ENCODE measurements at regions not wholly inside any gene's neighbourhood (a gene's known extent, or its start where the extent isn't known, plus 50 kb on each side); places are given as distances from the start of the nearest gene placed in this dataset.

DNA sequence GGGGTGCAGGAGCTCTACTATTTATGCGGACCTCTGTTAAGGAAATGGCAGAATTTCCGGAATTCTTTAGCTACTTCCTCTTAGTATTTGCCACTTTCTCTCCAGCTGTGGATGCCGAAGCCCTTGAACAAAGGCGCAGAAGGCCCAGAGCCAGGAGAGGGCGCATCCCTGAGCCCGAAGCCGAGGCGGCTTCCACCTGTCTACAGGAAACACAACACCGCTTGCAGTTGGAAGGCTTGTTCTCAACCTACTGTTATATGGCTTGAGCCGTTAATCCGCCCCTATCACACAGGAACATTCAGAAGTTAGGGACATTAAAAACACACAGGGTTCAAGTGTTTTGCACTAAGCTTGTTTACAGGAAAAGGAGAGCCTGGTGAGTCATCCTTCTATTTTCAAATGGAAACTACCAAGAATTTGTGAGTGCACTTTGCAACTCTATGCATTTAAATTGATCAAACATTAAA, 417.1 kb downstream of the BCKDHB start:
- TF ChIP-seq SPI1 (IDR thresholded peaks at IDR 0.05; ENCODE audit: borderline replicate concordance, low read depth) = no peak
- no peak for DNase-seq (ENCODE audit: low read depth in 1 of 2, low spot score in 1 of 2)
- no peak overlapping the region for H3K4me3 ChIP-seq (replicated peaks; ENCODE audit: insufficient read depth, low read length)
- no peak overlapping the region for H3K27ac ChIP-seq (replicated peaks)
- H3K27me3 ChIP-seq (ENCODE audit: insufficient read depth, poor library complexity, severe bottlenecking) = no peaks in the 10 kb centered on the region

- no peak for DNase-seq (ENCODE audit: low read depth in 1 of 2, low spot score in 1 of 2)
- no peak for TF ChIP-seq SPI1 (IDR thresholded peaks at IDR 0.05; ENCODE audit: borderline replicate concordance, low read depth)
- no peak for TF ChIP-seq POLR2AphosphoS5 (IDR thresholded peaks at IDR 0.05; ENCODE audit: low read depth)
- TF ChIP-seq, protein P1, sequence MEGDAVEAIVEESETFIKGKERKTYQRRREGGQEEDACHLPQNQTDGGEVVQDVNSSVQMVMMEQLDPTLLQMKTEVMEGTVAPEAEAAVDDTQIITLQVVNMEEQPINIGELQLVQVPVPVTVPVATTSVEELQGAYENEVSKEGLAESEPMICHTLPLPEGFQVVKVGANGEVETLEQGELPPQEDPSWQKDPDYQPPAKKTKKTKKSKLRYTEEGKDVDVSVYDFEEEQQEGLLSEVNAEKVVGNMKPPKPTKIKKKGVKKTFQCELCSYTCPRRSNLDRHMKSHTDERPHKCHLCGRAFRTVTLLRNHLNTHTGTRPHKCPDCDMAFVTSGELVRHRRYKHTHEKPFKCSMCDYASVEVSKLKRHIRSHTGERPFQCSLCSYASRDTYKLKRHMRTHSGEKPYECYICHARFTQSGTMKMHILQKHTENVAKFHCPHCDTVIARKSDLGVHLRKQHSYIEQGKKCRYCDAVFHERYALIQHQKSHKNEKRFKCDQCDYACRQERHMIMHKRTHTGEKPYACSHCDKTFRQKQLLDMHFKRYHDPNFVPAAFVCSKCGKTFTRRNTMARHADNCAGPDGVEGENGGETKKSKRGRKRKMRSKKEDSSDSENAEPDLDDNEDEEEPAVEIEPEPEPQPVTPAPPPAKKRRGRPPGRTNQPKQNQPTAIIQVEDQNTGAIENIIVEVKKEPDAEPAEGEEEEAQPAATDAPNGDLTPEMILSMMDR (IDR thresholded peaks at IDR 0.05; ENCODE audit: insufficient read depth, low read length) = no peak
- TF ChIP-seq GABPA (IDR thresholded peaks at IDR 0.05; ENCODE audit: low read depth) = no peak
- no peak for TF ChIP-seq REST (IDR thresholded peaks at IDR 0.05; ENCODE audit: insufficient replicate concordance, low read depth)
- no peaks in the 10 kb centered on the region for H3K27me3 ChIP-seq (ENCODE audit: insufficient read depth, poor library complexity, severe bottlenecking)
- H3K4me3 ChIP-seq (replicated peaks; ENCODE audit: insufficient read depth, low read length) = no peak overlapping the region
- no peak overlapping the region for H3K27ac ChIP-seq (replicated peaks)
Measured at GRCh38 chr6:80523010-80523409, 416.5 kb downstream of the BCKDHB start.

DNA sequence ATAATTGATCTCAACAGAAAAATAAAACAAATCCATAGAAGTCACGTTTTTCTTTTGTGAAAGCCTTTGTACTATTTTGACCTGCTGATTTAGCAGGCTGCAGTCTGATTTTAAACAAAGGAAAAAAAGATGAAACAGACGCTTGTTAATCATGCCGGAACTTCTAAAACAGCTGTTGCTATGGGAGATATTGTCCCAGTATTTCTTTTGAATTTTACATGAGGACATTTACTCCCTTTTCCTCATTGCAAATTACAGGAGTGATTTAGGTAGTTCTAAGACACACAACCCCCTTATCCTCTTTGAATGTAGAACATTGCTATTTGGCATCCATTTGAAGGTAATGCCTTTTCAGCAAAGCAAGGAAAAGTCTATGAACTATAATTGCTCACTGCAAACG, 416.1 kb downstream of the BCKDHB start:
- Histone ChIP-seq H3K27me3 (ENCODE audit: insufficient read depth, poor library complexity, severe bottlenecking) (no peaks in the 10 kb centered on the region), H3K4me3 (replicated peaks; ENCODE audit: insufficient read depth, low read length) (no peak overlapping the region), H3K27ac (replicated peaks) (no peak overlapping the region)
- DNase-seq (ENCODE audit: low read depth in 1 of 2, low spot score in 1 of 2) = no peak
- TF ChIP-seq SPI1 (IDR thresholded peaks at IDR 0.05; ENCODE audit: borderline replicate concordance, low read depth) = no peak
- TF ChIP-seq GABPA (IDR thresholded peaks at IDR 0.05; ENCODE audit: low read depth) = no peak
- no peak for TF ChIP-seq POLR2AphosphoS5 (IDR thresholded peaks at IDR 0.05; ENCODE audit: low read depth)
- TF ChIP-seq, protein P1 (IDR thresholded peaks at IDR 0.05; ENCODE audit: insufficient read depth, low read length) = no peak
- TF ChIP-seq REST (IDR thresholded peaks at IDR 0.05; ENCODE audit: insufficient replicate concordance, low read depth) = no peak

DNA sequence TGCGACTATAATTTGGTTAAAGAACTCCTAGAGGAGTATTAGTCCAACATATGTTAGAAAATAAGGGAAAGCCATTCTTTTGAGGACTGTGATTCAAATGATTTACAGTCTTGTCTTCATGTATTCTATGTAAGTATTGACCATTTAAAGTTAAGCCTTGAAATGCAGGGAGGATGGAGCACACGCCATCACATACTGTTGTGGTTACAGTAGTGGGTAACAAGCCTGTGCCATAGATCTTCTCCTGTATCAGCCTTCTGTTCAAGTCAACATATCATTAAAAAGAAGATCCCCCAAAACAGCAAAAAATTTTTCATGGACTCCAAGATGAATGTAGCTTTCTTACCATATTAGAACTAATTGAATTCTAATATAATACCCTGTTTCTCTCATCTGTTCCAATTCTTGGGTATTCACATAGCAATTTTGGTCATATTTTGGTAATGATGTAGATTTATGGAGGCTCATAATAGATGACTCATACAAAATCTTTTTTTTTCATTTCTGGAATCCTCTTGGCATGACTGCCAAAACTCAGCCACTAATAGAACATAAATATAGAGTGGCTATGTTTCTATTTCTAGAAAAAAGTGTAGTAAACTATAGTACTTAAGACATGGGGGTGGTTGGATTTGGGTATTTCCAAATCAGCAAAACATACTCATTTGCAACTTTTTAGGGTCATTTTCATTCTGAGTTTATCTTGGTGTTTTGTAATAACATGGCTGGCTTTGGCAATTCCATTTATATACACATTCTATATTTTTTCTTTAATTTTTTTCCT, 413.5 kb downstream of the BCKDHB start:
- no peak for DNase-seq (ENCODE audit: low read depth in 1 of 2, low spot score in 1 of 2)
- H3K27me3 ChIP-seq (ENCODE audit: insufficient read depth, poor library complexity, severe bottlenecking) = no peaks in the 10 kb centered on the region
- no peak overlapping the region for H3K27ac ChIP-seq (replicated peaks)
- H3K4me3 ChIP-seq (replicated peaks; ENCODE audit: insufficient read depth, low read length) = no peak overlapping the region
- TF ChIP-seq GABPA (IDR thresholded peaks at IDR 0.05; ENCODE audit: low read depth) (no peak), POLR2AphosphoS5 (IDR thresholded peaks at IDR 0.05; ENCODE audit: low read depth) (no peak), REST (IDR thresholded peaks at IDR 0.05; ENCODE audit: insufficient replicate concordance, low read depth) (no peak), SPI1 (IDR thresholded peaks at IDR 0.05; ENCODE audit: borderline replicate concordance, low read depth) (no peak)
- TF ChIP-seq, protein P1 (IDR thresholded peaks at IDR 0.05; ENCODE audit: insufficient read depth, low read length) = no peak

Measured in HL-60 (cell line).